Neural progenitor cell (in vitro differentiated cells): ENCODE measurements at regions not wholly inside any gene's neighbourhood (a gene's known extent, or its start where the extent isn't known, plus 50 kb on each side); places are given as distances from the start of the nearest gene placed in this dataset.
A peak's percentile ranks its signal among the peaks of the same experiment; 100 is the strongest.

ENCODE experiments used
- DNase-seq: peaks from one replicate; pipeline ENCODE4 v3.0.0-alpha.2; 2016; ENCODE audit warnings: low spot score
- H2AFZ ChIP-seq: fragments of 200-600 bp; sonication (generic); replicated peaks from 2 replicates; pipeline ENCODE4 v1.6.1; 2016; ENCODE audit warnings: antibody characterized with exemption
- H3F3A ChIP-seq: fragments of 200-600 bp; sonication (generic); 2 replicates; pipeline ENCODE4 v1.6.1; 2016; ENCODE audit warnings: antibody characterized with exemption, low read depth
- H3K27ac ChIP-seq: fragments of 200-600 bp; sonication (generic); 2 replicates; pipeline ENCODE4 v1.5.1; 2016; ENCODE audit warnings: mild to moderate bottlenecking
- H3K27me3 ChIP-seq: fragments of 200-600 bp; sonication (generic); 2 replicates; pipeline ENCODE4 v1.6.1; 2016; ENCODE audit warnings: mild to moderate bottlenecking, moderate library complexity
- H3K36me3 ChIP-seq: fragments of 200-600 bp; sonication (generic); 2 replicates; pipeline ENCODE4 v1.5.1; 2016
- H3K4me1 ChIP-seq: fragments of 200-600 bp; sonication (generic); 2 replicates; pipeline ENCODE4 v1.6.1; 2016; ENCODE audit warnings: mixed run types
- H3K4me2 ChIP-seq: fragments of 200-600 bp; sonication (generic); 2 replicates; pipeline ENCODE4 v1.6.1; 2016
- H3K4me3 ChIP-seq: fragments of 200-600 bp; sonication (generic); 2 replicates; pipeline ENCODE4 v1.5.1; 2016
- H3K79me2 ChIP-seq: fragments of 200-600 bp; sonication (generic); 2 replicates; pipeline ENCODE4 v1.6.1; 2016; ENCODE audit warnings: low read depth
- H3K9ac ChIP-seq: fragments of 200-600 bp; sonication (generic); 2 replicates; pipeline ENCODE4 v1.6.1; 2016
- H3K9me3 ChIP-seq: fragments of 200-600 bp; sonication (generic); 2 replicates; pipeline ENCODE4 v1.5.1; 2016; ENCODE audit warnings: low read depth
- H4K20me1 ChIP-seq: fragments of 200-600 bp; sonication (generic); 2 replicates; pipeline ENCODE4 v1.6.1; 2016; ENCODE audit warnings: low read depth
- H3K27ac Mint-ChIP-seq: 3 replicates; pipeline ENCODE4 v1.8.0; 2021; ENCODE audit warnings: mixed read lengths
- H3K27me3 Mint-ChIP-seq: 2 replicates; pipeline ENCODE4 v1.8.0; 2022; ENCODE audit warnings: low read depth, mild to moderate bottlenecking, inconsistent platforms, moderate library complexity, mixed read lengths; ENCODE audit not compliant: insufficient read depth
- H3K36me3 Mint-ChIP-seq: 3 replicates; pipeline ENCODE4 v1.8.0; 2021; ENCODE audit warnings: mixed read lengths
- H3K4me1 Mint-ChIP-seq: 3 replicates; pipeline ENCODE4 v1.8.0; 2021; ENCODE audit warnings: mixed read lengths
- H3K4me3 Mint-ChIP-seq: 3 replicates; pipeline ENCODE4 v1.8.0; 2021; ENCODE audit warnings: mild to moderate bottlenecking, moderate library complexity, mixed read lengths
- H3K9me3 Mint-ChIP-seq: 3 replicates; pipeline ENCODE4 v1.8.0; 2020; ENCODE audit warnings: mixed read lengths
- EZH2 ChIP-seq: fragments of 200-600 bp; sonication (generic); IDR thresholded peaks from 2 replicates; pipeline ENCODE4 v1.6.1; 2017; ENCODE audit warnings: antibody characterized with exemption, mild to moderate bottlenecking, moderate library complexity
- EZH2phosphoT487 ChIP-seq: fragments of 200-600 bp; sonication (generic); IDR thresholded peaks from 2 replicates; pipeline ENCODE4 v1.6.1; 2017; ENCODE audit warnings: antibody characterized with exemption
- TF ChIP-seq, protein P1 (sequence below): fragments of 200-600 bp; sonication (generic); IDR thresholded peaks from 2 replicates; pipeline ENCODE4 v1.5.1; 2017; ENCODE audit warnings: antibody characterized with exemption, mild to moderate bottlenecking

DNA sequence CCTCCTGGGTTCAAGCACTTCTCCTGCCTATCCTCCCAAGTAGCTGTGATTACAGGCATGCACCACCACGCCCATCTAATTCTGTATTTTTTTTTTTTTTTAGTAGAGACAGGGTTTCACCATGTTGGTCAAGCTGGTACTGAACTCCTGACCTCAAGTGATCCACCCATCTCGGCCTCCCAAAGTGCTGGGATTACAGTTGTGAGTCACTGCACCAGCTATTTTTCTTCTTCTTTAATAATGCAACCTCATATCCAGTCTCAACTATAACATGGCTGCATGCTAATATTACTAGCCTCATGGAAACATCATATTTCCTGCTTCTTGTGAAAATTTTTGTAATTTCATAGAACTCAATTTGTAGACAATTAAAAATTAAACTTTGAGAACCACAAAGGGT lies 706.5 kb downstream of the KCTD8 start:
- TF ChIP-seq EZH2: no peak
- no peak for TF ChIP-seq EZH2phosphoT487
- TF ChIP-seq, protein P1, sequence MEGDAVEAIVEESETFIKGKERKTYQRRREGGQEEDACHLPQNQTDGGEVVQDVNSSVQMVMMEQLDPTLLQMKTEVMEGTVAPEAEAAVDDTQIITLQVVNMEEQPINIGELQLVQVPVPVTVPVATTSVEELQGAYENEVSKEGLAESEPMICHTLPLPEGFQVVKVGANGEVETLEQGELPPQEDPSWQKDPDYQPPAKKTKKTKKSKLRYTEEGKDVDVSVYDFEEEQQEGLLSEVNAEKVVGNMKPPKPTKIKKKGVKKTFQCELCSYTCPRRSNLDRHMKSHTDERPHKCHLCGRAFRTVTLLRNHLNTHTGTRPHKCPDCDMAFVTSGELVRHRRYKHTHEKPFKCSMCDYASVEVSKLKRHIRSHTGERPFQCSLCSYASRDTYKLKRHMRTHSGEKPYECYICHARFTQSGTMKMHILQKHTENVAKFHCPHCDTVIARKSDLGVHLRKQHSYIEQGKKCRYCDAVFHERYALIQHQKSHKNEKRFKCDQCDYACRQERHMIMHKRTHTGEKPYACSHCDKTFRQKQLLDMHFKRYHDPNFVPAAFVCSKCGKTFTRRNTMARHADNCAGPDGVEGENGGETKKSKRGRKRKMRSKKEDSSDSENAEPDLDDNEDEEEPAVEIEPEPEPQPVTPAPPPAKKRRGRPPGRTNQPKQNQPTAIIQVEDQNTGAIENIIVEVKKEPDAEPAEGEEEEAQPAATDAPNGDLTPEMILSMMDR: no peak
- no peaks in the 10 kb centered on the region for H3K27me3 ChIP-seq
- H3K27me3 Mint-ChIP-seq: no peaks in the 10 kb centered on the region
- no peaks in the 10 kb centered on the region for H3K9me3 ChIP-seq
- H3K27ac Mint-ChIP-seq: no peak overlapping the region
- H3K79me2 ChIP-seq: no peaks in the 10 kb centered on the region
- H3K36me3 ChIP-seq: no peaks in the 10 kb centered on the region
- no peaks in the 10 kb centered on the region for H3K9me3 Mint-ChIP-seq
- DNase-seq: no peak
- H3K27ac ChIP-seq: no peak overlapping the region
- no peaks in the 10 kb centered on the region for H3K4me1 Mint-ChIP-seq
- no peaks in the 10 kb centered on the region for H4K20me1 ChIP-seq
- no peak overlapping the region for H2AFZ ChIP-seq
- H3K4me3 Mint-ChIP-seq: no peak overlapping the region
- H3F3A ChIP-seq: no peaks in the 10 kb centered on the region
- H3K36me3 Mint-ChIP-seq: no peaks in the 10 kb centered on the region
- no peak overlapping the region for H3K4me3 ChIP-seq
- H3K9ac ChIP-seq: no peak overlapping the region
- H3K4me1 ChIP-seq: no peaks in the 10 kb centered on the region
- no peak overlapping the region for H3K4me2 ChIP-seq

DNA sequence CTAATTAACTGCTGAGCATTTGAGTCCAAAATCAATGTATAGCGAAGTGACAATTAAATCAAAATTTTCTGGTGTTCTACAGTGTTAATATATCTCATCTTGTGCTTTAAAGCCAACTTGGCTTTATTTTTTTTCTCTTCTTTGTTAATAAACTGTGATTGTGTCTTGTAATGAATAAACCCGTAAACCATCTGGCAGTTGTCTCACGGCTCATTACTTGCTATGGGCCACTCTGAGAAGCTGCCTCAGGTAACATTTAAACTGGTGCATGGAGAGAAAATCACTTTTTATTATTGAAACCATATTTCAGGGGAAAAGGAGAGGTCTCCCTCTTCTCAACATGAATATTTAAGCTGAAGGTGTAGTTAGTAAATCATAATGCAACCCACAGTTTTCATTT lies 694.0 kb downstream of the KCTD8 start:
- Mint-ChIP-seq H3K4me1 (peaks cover 5% of the 10 kb centered on the region), H3K36me3 (no peaks in the 10 kb centered on the region), H3K9me3 (no peaks in the 10 kb centered on the region), H3K27ac (no peak overlapping the region), H3K4me3 (no peak overlapping the region), H3K27me3 (no peaks in the 10 kb centered on the region)
- Histone ChIP-seq H3K4me1 (no peaks in the 10 kb centered on the region), H3K79me2 (no peaks in the 10 kb centered on the region), H3K4me3 (no peak overlapping the region), H3K9ac (no peak overlapping the region), H2AFZ (no peak overlapping the region), H3K36me3 (no peaks in the 10 kb centered on the region), H3K27me3 (no peaks in the 10 kb centered on the region), H3K9me3 (no peaks in the 10 kb centered on the region), H4K20me1 (no peaks in the 10 kb centered on the region), H3K27ac (no peak overlapping the region), H3F3A (peaks cover 6% of the 10 kb centered on the region), H3K4me2 (no peak overlapping the region)
- no peak for DNase-seq
- TF ChIP-seq, protein P1: no peak
- TF ChIP-seq EZH2phosphoT487: no peak
- no peak for TF ChIP-seq EZH2

DNA sequence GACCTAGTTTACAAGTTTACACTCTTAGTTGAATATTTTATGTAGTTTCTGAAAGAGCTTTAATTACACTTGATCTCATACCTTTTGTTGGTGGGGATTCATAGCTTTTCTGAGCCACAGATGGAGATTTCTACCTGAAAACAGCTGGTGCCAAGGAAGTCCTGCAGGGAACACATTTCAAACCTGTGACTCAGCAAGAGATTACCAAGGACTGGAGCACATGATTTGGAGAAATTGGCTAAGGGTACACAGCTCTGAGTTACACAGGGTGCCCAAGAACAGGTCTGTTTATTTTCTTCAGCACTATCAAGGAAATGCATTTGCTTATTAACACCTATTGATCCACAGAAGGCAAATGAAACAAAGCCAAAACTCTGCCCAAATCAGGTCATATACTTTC lies 691.5 kb downstream of the KCTD8 start:
- no peak overlapping the region for H3K27ac ChIP-seq
- no peak for DNase-seq

DNA sequence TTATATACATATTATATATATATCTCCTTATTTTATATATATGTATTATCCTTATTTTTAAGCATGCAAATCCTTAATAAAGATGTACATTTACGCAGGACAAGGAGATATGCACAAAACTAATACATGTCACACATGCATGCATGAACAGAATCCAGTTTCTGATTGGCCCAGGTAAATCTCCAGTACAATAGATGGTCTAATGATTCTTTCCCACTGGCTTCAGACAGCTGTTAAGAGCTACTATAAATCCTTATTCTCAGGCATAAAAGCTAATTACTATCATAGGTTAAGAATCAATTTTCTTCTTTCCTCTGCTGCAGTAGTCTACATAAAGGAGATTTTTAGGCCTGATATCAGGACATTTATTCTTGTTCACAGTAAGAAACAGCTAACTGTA lies 689.8 kb downstream of the KCTD8 start:
- Mint-ChIP-seq H3K9me3 (no peaks in the 10 kb centered on the region), H3K27ac (no peak overlapping the region), H3K27me3 (no peaks in the 10 kb centered on the region), H3K4me3 (no peak overlapping the region), H3K4me1 (peaks cover 5% of the 10 kb centered on the region), H3K36me3 (no peaks in the 10 kb centered on the region)
- Histone ChIP-seq H2AFZ (peak overlapping the region; percentile 26), H3K9me3 (no peaks in the 10 kb centered on the region), H3K27ac (no peak overlapping the region), H3K36me3 (no peaks in the 10 kb centered on the region), H3K9ac (no peak overlapping the region), H3K4me1 (no peaks in the 10 kb centered on the region), H4K20me1 (no peaks in the 10 kb centered on the region), H3K4me2 (no peak overlapping the region), H3K79me2 (no peaks in the 10 kb centered on the region), H3K4me3 (no peak overlapping the region), H3F3A (peaks cover 6% of the 10 kb centered on the region), H3K27me3 (no peaks in the 10 kb centered on the region)
- DNase-seq: no peak
- TF ChIP-seq EZH2: no peak
- TF ChIP-seq, protein P1: no peak
- TF ChIP-seq EZH2phosphoT487: no peak

More for the DNA sequence above, 691.5 kb downstream of the KCTD8 start:
- Histone ChIP-seq H3K4me2 (no peak overlapping the region), H3F3A (peaks cover 6% of the 10 kb centered on the region), H3K79me2 (no peaks in the 10 kb centered on the region), H3K9me3 (no peaks in the 10 kb centered on the region), H3K4me1 (no peaks in the 10 kb centered on the region), H3K9ac (no peak overlapping the region), H3K4me3 (no peak overlapping the region), H3K36me3 (no peaks in the 10 kb centered on the region), H4K20me1 (no peaks in the 10 kb centered on the region), H2AFZ (peak overlapping the region; percentile 8), H3K27me3 (no peaks in the 10 kb centered on the region)
- Mint-ChIP-seq H3K9me3 (no peaks in the 10 kb centered on the region), H3K27ac (no peak overlapping the region), H3K4me3 (no peak overlapping the region), H3K36me3 (no peaks in the 10 kb centered on the region), H3K4me1 (peaks cover 5% of the 10 kb centered on the region), H3K27me3 (no peaks in the 10 kb centered on the region)
- TF ChIP-seq EZH2: no peak
